ENCODE measurements at regions not wholly inside any gene's neighbourhood (a gene's known extent, or its start where the extent isn't known, plus 50 kb on each side); places are given as distances from the start of the nearest gene placed in this dataset.

GRCh38 chr12:124489915-124490583, 77.4 kb downstream of the NCOR2 start:
- DNase-seq (ENCODE audit: low read depth, low spot score) = no peak

- no peak for DNase-seq (ENCODE audit: low read depth, low spot score)
Measured at GRCh38 chr12:124489220-124489619, 78.2 kb downstream of the NCOR2 start.

- DNase-seq (ENCODE audit: low read depth, low spot score) = no peak
Measured at GRCh38 chr12:124488520-124488919, 78.9 kb downstream of the NCOR2 start.

DNA sequence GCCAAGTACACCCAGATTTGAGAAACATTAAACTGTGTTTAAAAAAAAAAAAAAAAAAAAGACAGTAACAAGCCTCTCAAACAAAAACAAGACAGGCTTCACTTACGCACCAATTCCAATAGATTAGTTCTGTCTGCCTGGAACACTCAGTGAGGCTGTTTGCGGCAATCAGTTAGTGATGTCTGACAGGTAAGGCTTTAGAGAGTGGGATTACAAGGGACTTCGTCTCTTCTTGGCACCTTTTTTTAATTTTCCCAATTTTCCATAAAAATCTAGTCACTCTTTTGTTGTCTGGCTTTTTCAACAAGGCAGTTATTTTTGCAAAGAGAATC, 79.6 kb downstream of the NCOR2 start:
- no peak for DNase-seq (ENCODE audit: low read depth, low spot score)

- no peak for DNase-seq (ENCODE audit: low read depth, low spot score)
Measured at GRCh38 chr12:124487066-124487833, 80.2 kb downstream of the NCOR2 start.

DNA sequence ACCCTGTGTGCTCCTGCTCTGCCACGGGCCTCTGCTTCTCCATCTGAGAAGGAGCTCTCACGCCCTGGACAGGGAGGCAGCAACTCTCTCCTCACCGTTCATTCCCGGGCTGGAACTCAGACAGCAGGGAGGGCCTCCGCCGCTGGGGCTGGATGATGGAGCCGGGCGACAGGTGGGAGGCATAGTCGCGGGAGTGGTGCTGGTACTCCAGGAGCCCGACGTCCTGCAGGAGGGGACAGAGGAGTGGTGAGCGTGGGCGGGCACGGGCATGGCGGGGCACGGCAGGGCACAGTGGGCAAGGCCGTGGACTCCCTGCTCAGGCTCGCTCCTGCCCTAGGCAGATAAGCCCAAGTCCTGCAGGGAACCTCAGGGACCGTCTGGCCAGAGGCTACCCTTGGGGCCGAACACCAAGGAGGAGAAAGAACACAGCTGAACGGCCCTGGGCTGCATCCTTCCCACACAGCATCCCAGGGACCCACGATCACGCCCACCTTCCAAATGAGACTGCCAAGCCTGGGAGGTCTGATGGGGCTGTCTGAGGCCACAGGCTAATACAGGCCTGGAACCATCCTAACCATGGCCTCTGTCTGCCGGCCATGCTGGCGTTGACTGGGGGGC, 81.0 kb downstream of the NCOR2 start:
- DNase-seq (ENCODE audit: low read depth, low spot score) = no peak

GRCh38 chr12:124485371-124485770, 82.0 kb downstream of the NCOR2 start:
- no peak for DNase-seq (ENCODE audit: low read depth, low spot score)

GRCh38 chr12:124484526-124484953, 82.9 kb downstream of the NCOR2 start:
- no peak for DNase-seq (ENCODE audit: low read depth, low spot score)

- DNase-seq (ENCODE audit: low read depth, low spot score) = no peak
Measured at GRCh38 chr12:124484067-124484466, 83.3 kb downstream of the NCOR2 start.

GRCh38 chr12:124482901-124483799, 84.3 kb downstream of the NCOR2 start:
- no peak for DNase-seq (ENCODE audit: low read depth, low spot score)

DNA sequence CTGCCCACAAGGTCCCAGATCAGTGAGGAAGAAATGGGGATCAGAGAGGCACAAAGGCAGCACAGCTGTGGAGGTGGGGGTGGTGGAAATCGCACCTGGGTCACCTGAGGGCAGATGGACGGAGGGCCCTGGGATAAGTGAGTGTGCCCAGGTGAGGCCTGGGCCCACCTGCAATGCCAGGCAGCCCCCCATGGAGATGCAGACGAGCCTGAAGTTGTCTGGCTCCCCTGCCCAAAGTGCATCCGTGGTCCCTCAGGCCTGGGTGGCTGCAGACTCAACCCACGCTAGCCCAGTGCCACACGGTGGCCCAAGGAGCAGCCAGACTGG, 84.9 kb downstream of the NCOR2 start:
- DNase-seq (ENCODE audit: low read depth, low spot score) = no peak

DNA sequence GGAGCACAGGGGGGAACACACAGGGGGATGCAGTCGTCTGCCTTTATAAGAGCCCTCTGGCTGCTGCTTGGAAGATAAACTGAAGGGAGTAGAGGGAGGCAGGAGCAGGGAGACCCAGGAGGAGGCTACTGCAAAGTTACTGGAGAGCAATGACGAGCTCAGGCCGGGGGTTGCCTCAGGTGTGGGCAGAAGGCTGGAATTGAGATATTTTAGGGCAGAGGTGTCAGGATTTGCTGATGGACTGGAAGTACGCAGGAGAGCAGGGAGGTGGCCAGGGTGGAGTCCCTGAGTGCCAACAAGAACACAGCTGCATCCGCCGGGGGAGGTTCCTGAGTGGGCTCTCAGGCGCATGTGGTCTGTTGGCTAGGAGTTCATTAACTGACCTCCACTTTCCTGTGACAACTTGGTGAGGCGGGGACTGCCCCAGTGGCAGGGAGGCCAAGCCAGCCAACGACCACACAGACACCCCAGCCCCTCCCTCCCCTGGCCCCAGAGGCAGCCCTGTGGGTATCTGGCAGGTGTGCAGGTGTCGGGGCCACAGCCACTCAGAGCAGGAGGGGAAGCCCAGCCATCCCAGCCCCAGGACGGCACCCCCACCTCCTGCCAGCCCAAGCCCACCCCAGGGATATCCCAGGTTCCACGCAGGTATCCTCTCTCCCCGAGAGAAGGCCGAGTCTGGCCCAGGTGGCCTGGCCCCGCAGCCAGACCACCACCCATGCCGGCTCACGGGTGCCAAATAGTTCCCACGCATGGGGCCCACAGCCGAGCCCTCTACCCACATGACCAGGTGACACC, 85.4 kb downstream of the NCOR2 start:
- DNase-seq (ENCODE audit: low read depth, low spot score) = no peak

- peak; percentile 43 for DNase-seq (ENCODE audit: low read depth, low spot score)
Measured at GRCh38 chr12:124481257-124481750, 86.1 kb downstream of the NCOR2 start.

DNA sequence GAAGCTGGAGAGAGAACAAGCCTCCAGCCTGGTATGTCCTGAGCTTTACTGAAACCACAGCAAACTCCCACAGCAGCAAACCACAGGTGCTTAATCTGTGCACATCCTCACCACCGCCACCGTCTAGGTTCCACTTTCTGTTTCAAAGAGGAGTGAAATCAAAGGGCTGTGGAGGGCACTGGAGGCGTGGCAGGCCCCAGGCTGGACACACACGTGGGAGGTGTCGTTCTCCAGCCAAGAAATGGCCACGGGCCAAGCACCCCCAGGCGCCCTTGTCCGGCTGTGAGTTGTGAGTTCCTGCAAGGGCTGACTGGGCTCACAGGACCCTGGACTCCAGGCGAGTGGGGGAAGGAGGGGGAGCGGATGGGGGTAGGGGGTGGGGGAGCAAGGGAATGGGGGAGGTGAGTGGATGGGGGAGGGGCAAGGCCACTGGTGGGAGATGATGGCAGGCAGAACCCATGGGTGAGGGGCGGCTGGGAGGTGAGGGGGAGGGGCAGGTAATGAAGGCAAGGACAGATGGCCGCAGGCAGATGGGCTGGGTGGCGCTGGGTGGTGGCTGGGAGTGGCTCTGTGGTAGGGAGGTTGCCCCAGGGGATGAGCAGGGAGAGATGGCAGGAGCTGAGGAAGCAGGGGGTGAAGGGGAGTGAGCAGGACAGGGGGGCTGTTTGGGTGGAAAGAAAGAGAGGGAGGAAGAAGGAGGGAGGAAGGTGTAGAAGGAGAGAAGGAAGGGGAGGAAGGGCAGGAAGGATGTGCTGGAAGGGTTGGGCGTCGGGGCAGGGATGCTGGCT, 86.7 kb downstream of the NCOR2 start:
- peak; percentile 75 for DNase-seq (ENCODE audit: low read depth, low spot score)

GRCh38 chr12:124479680-124480468, 87.5 kb downstream of the NCOR2 start:
- DNase-seq (ENCODE audit: low read depth, low spot score) = no peak

DNA sequence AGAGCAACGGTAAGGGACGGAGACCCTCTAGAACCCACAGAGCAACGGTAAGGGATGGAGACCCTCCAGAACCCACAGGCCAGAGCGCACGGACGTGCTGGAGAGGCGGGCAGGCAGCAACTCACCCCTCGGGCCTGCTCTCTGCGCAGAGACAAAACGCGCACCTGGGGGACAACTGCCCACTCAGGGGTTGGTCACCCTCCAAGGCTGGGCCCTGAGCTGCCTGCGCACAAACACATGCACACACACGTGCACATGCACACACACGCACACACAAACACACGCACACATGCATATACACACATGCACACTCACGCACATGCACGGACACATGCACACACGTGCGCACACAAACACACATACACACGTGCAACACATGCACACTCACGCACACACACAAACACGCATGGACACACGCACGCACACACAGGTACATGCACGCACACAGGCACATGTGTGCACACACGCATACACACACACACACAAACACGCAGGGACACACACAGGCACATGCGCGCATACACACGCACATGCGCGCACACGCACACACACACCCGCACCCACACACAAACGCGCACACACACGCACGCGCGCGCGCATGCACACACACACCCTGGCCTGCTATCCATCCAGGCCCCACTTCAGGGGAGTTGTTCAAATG, 88.3 kb downstream of the NCOR2 start:
- DNase-seq (ENCODE audit: low read depth, low spot score) = no peak

GRCh38 chr12:124478416-124478815, 89.0 kb downstream of the NCOR2 start:
- DNase-seq (ENCODE audit: low read depth, low spot score) = no peak

DNA sequence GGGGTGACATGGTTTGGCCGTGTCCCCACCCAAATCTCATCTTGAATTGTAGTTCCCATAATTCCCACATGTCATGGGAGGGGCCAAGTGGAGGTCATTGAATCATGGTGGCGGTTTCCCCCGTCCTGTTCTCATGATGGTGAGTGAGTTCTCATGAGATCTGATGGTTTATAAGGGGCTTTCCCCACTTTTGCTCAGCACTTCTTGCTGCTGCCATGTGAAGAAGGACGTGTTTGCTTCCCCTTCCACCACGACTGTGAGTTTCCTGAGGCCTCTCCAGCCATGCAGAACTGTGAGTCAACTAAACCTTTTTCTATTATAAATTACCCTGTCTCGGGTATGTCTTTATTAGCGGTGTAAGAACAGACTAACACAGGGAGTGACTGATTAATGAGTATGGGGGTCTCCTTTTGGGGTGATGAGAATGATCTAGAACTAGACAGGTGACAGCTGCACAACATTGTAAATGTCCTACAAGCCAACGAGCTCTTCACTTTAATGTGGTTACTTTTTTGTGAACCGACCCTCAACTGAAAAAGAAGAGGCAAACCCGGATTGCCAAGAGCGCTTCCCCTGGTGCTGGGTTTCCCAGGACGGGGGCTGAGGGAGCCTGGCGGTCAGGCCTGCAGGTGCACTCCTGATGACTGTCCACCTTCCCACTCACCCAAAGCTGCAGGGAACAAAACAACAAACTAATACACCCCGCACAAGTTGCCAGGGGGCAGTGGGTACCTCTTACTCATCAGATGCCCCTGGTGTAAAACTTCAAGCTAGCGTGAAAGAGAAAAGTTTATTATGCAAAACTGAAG, 90.1 kb downstream of the NCOR2 start:
- DNase-seq (ENCODE audit: low read depth, low spot score) = no peak

Measured in astrocyte of the hippocampus (primary cell).